GM12878 (cell line): ENCODE measurements at regions not wholly inside any gene's neighbourhood (a gene's known extent, or its start where the extent isn't known, plus 50 kb on each side); places are given as distances from the start of the nearest gene placed in this dataset.
A peak's percentile ranks its signal among the peaks of the same experiment; 100 is the strongest.

Experiments
- ATAC-seq: fragments of 200-7000 bp; cut with Tn5 transposase; 3 replicates; pipeline ENCODE4 v1.9.1; 2020; ENCODE audit warnings: mild to moderate bottlenecking, moderate library complexity
- BruUV-seq: library from RNA; stranded (reverse); fragments of 400-500 nt; replicated peaks from 2 replicates; lab custom pipeline; 2021; lab: Mats Ljungman, UMichigan
- CTCF ChIA-PET: fragments of 300-600 bp; sonication (Branson Sonifier 250); formaldehyde crosslinking; extraction: SDS; loops from one replicate; lab custom pipeline; 2021; ENCODE audit warnings: inconsistent platforms; lab: Yijun Ruan, JAX
- POLR2A ChIA-PET: fragments of 350-600 bp; formaldehyde crosslinking; extraction: SDS; loops from one replicate; lab custom pipeline; 2021; ENCODE audit warnings: inconsistent platforms; lab: Charles Lee
- RAD21 ChIA-PET: fragments of 300-600 bp; sonication (Branson Sonifier 250); formaldehyde crosslinking; loops from one replicate; lab custom pipeline; 2023; ENCODE audit warnings: antibody characterized with exemption; ENCODE audit not compliant: unreplicated experiment; lab: Charles Lee
- SMC1A ChIA-PET: fragments of 300-600 bp; sonication (Branson Sonifier 250); formaldehyde crosslinking; loops from one replicate; lab custom pipeline; 2023; ENCODE audit not compliant: unreplicated experiment, uncharacterized antibody; lab: Charles Lee
- DNase-seq: peaks from one replicate; pipeline ENCODE4 v3.0.0-alpha.2; 2011; ENCODE audit warnings: low read depth, low spot score
- FAIRE-seq: peaks from 3 replicates; lab custom pipeline; 2011; peaks lifted over from hg19 to GRCh38; lab: Jason Lieb, UNC
- H2AFZ ChIP-seq: 2 replicates; pipeline ENCODE4 v1.6.0; 2011; ENCODE audit warnings: low read depth, low read length, control low read depth; ENCODE audit not compliant: control insufficient read depth
- H3K27ac ChIP-seq: 2 replicates; pipeline ENCODE4 v1.5.1; 2011; ENCODE audit warnings: control low read depth; ENCODE audit not compliant: control insufficient read depth, insufficient read depth
- H3K27me3 ChIP-seq, 2 experiments: replicated peaks in 1 of 2; 2 replicates each; pipeline versions ENCODE4 v1.6.0 to v1.6.1; 2011; ENCODE audit warnings: low read length in 1 of 2; ENCODE audit not compliant: control insufficient read depth in 2 of 2, insufficient read depth in 2 of 2
- H3K36me3 ChIP-seq, 2 experiments: 2 replicates each; pipeline ENCODE4 v1.5.1; 2011; ENCODE audit warnings: low read length in 1 of 2; ENCODE audit not compliant: control insufficient read depth in 2 of 2, insufficient read depth in 2 of 2
- H3K4me1 ChIP-seq: 2 replicates; pipeline ENCODE4 v1.6.1; 2011; ENCODE audit warnings: mild to moderate bottlenecking, low read length, moderate library complexity, mixed read lengths; ENCODE audit not compliant: control insufficient read depth, insufficient read depth
- H3K4me2 ChIP-seq: 2 replicates; pipeline ENCODE4 v1.6.0; 2011; ENCODE audit warnings: control low read depth; ENCODE audit not compliant: control insufficient read depth, insufficient read depth
- H3K4me3 ChIP-seq: fragments of 200-600 bp; sonication (generic); 2 replicates; pipeline ENCODE4 v1.5.1; 2016
- H3K79me2 ChIP-seq: 2 replicates; pipeline ENCODE4 v1.6.0; 2011; ENCODE audit warnings: low read length; ENCODE audit not compliant: control insufficient read depth, insufficient read depth
- H3K9ac ChIP-seq: 2 replicates; pipeline ENCODE4 v1.8.0; 2011; ENCODE audit warnings: low read length, control low read depth, mixed read lengths; ENCODE audit not compliant: control insufficient read depth, insufficient read depth
- H3K9me3 ChIP-seq: replicated peaks from 3 replicates; pipeline ENCODE4 v1.5.1; 2011; ENCODE audit warnings: mild to moderate bottlenecking, low read length; ENCODE audit not compliant: control insufficient read depth, insufficient read depth
- H4K20me1 ChIP-seq: 2 replicates; pipeline ENCODE4 v1.6.0; 2011; ENCODE audit not compliant: control insufficient read depth, insufficient read depth
- BACH1 ChIP-seq: fragments of 450-650 bp; IDR thresholded peaks from 2 replicates; pipeline ENCODE4 v1.6.1; 2017; ENCODE audit warnings: mild to moderate bottlenecking, borderline replicate concordance
- BCLAF1 ChIP-seq: fragments of 450-650 bp; IDR thresholded peaks from 2 replicates; pipeline ENCODE4 v1.6.1; 2017; ENCODE audit warnings: antibody characterized with exemption, mild to moderate bottlenecking, moderate library complexity
- EED ChIP-seq: sonication (generic); IDR thresholded peaks from 2 replicates; pipeline ENCODE4 v1.6.1; 2016; ENCODE audit warnings: antibody characterized with exemption, low read depth
- FOXK2 ChIP-seq: fragments of 450-650 bp; IDR thresholded peaks from 2 replicates; pipeline ENCODE4 v1.6.1; 2017; ENCODE audit warnings: mild to moderate bottlenecking, moderate library complexity
- IKZF2 ChIP-seq, 2 experiments: fragments of 450-650 bp; IDR thresholded peaks; 2 replicates each; pipeline ENCODE4 v1.6.1; 2017; ENCODE audit warnings: mild to moderate bottlenecking in 2 of 2, moderate library complexity in 2 of 2
- MTA3 ChIP-seq: IDR thresholded peaks from 2 replicates; pipeline ENCODE4 v1.6.1; 2012; ENCODE audit warnings: low read length, inconsistent platforms, borderline replicate concordance
- PAX5 ChIP-seq: IDR thresholded peaks from 2 replicates; pipeline ENCODE4 v1.6.1; 2011; ENCODE audit warnings: low read depth, low read length, borderline replicate concordance
- POLR2AphosphoS2 ChIP-seq: IDR thresholded peaks from 2 replicates; pipeline ENCODE4 v1.6.1; 2011; ENCODE audit warnings: low read depth, mild to moderate bottlenecking, low read length, improper control_type of control experiment, moderate library complexity
- RAD21 ChIP-seq: IDR thresholded peaks from 2 replicates; pipeline ENCODE4 v1.6.1; 2011; ENCODE audit warnings: mild to moderate bottlenecking, low read depth, low read length, moderate library complexity; ENCODE audit not compliant: insufficient read depth
- TCF3 ChIP-seq: IDR thresholded peaks from 2 replicates; pipeline ENCODE4 v1.6.1; 2012; ENCODE audit warnings: low read depth, mild to moderate bottlenecking, low read length, borderline replicate concordance; ENCODE audit not compliant: insufficient read depth
- ZNF592 ChIP-seq: fragments of 450-650 bp; IDR thresholded peaks from 2 replicates; pipeline ENCODE4 v1.6.1; 2017; ENCODE audit warnings: mild to moderate bottlenecking, moderate library complexity
- in situ Hi-C: fragments of 300-500 bp; cut with MboI; formaldehyde crosslinking; loops from 9 replicates; pipeline ENCODE4 v1.14.3; 2018; ENCODE audit warnings: mixed read lengths
- intact Hi-C: fragments of 100-400 bp; cut with micrococcal nuclease; formaldehyde crosslinking; loops from one replicate; pipeline ENCODE4 v1.14.2; 2022; ENCODE audit not compliant: unreplicated experiment

GRCh38 chr14:26255213-26255612 lies 342.6 kb downstream of the NOVA1 start (continued):
- TF ChIP-seq ZNF592 (no peak), BACH1 (no peak), RAD21 (no peak), POLR2AphosphoS2 (no peak)
- TF ChIP-seq, all 136 proteins: peak for 0

GRCh38 chr14:26252176-26252575 lies 345.7 kb downstream of the NOVA1 start:
- Histone ChIP-seq H3K4me3 (no peak overlapping the region), H2AFZ (no peak overlapping the region), H4K20me1 (no peaks in the 10 kb centered on the region), H3K9me3 (no peaks in the 10 kb centered on the region), H3K27ac (no peak overlapping the region), H3K27me3 (no peaks in the 10 kb centered on the region), H3K36me3 (no peaks in the 10 kb centered on the region), H3K79me2 (no peaks in the 10 kb centered on the region), H3K4me1 (no peaks in the 10 kb centered on the region), H3K9ac (no peak overlapping the region), H3K4me2 (no peak overlapping the region)
- intact Hi-C loops = no loop called here
- in situ Hi-C loops = no loop called here
- FAIRE-seq (no peak), ATAC-seq (no peak), DNase-seq (no peak)
- ChIA-PET RAD21 (no interaction called here), CTCF (no interaction called here), POLR2A (no interaction called here), SMC1A (no interaction called here)
- no TSS peak for BruUV-seq
- TF ChIP-seq EED (no peak), PAX5 (no peak), MTA3 (no peak), FOXK2 (0 out of 2 replicates have a peak, but pooled peaks have one; percentile 14), IKZF2 (IDR thresholded peaks at IDR 0.05) (no peak), TCF3 (no peak), BCLAF1 (no peak)
